CD14-positive monocyte (primary cell): ENCODE measurements at regions not wholly inside any gene's neighbourhood (a gene's known extent, or its start where the extent isn't known, plus 50 kb on each side); places are given as distances from the start of the nearest gene placed in this dataset.
A peak's percentile ranks its signal among the peaks of the same experiment; 100 is the strongest.

ENCODE experiments used
- DNase-seq, 3 donors: peaks; one replicate each; pipeline ENCODE4 v3.0.0-alpha.2; 2011 to 2022
- H2AFZ ChIP-seq: 2 replicates; pipeline ENCODE4 v1.6.0; 2012; ENCODE audit warnings: mild to moderate bottlenecking, low read depth, low read length, inconsistent platforms; ENCODE audit not compliant: insufficient read depth, poor library complexity, severe bottlenecking
- H3K27ac ChIP-seq, 2 donors: 1 replicate in 1 of 2; 2 replicates in 1 of 2; pipeline ENCODE4 v1.5.1; 2012 to 2013; ENCODE audit warnings: low read length in 2 of 2, control low read depth in 1 of 2, inconsistent platforms in 1 of 2, low read depth in 1 of 2, mild to moderate bottlenecking in 1 of 2
- H3K27me3 ChIP-seq, 2 donors: one replicate each; pipeline versions ENCODE4 v1.6.0 to v1.6.1; 2011 to 2013; ENCODE audit warnings: low read length in 2 of 2; ENCODE audit not compliant: control insufficient read depth in 2 of 2, insufficient read depth in 2 of 2
- H3K36me3 ChIP-seq, 2 donors: replicated peaks in 1 of 2; 1 replicate in 1 of 2; 2 replicates in 1 of 2; pipeline versions ENCODE4 v1.5.1 to v1.6.1; 2012 to 2013; ENCODE audit warnings: low read length in 2 of 2, control low read depth in 1 of 2, inconsistent platforms in 1 of 2, mild to moderate bottlenecking in 1 of 2; ENCODE audit not compliant: insufficient read depth in 2 of 2, control insufficient read depth in 1 of 2
- H3K4me1 ChIP-seq, 2 donors: 1 replicate in 1 of 2; 2 replicates in 1 of 2; pipeline versions ENCODE4 v1.5.1 to v1.6.1; 2012 to 2013; ENCODE audit warnings: low read length in 2 of 2, control low read depth in 1 of 2, inconsistent platforms in 1 of 2, mild to moderate bottlenecking in 1 of 2, moderate library complexity in 1 of 2; ENCODE audit not compliant: insufficient read depth in 2 of 2, control insufficient read depth in 1 of 2
- H3K4me2 ChIP-seq: replicated peaks from 2 replicates; pipeline ENCODE3; 2012; ENCODE audit warnings: low read length, moderate library complexity, mild to moderate bottlenecking; ENCODE audit not compliant: poor library complexity, severe bottlenecking; ENCODE audit errors: extremely low read depth
- H3K4me3 ChIP-seq, 3 experiments: fragments of 200-600 bp in 1 of 3; sonication (generic) in 1 of 3; replicated peaks in 1 of 3; 1 replicate in 2 of 3; 2 replicates in 1 of 3; pipeline ENCODE4 v1.5.1; 2011 to 2013; ENCODE audit warnings: low read length in 3 of 3, mild to moderate bottlenecking in 3 of 3, control low read depth in 2 of 3, low read depth in 2 of 3, inconsistent platforms in 1 of 3, moderate library complexity in 1 of 3
- H3K79me2 ChIP-seq: 2 replicates; pipeline ENCODE4 v1.6.0; 2012; ENCODE audit warnings: mild to moderate bottlenecking, control low read depth, inconsistent platforms, low read length, moderate library complexity; ENCODE audit not compliant: insufficient read depth
- H3K9ac ChIP-seq: 2 replicates; pipeline ENCODE4 v1.6.0; 2017; ENCODE audit warnings: low read length, mild to moderate bottlenecking; ENCODE audit not compliant: insufficient read depth, poor library complexity, severe bottlenecking
- H3K9me3 ChIP-seq, 2 donors: replicated peaks in 1 of 2; 1 replicate in 1 of 2; 2 replicates in 1 of 2; pipeline versions ENCODE4 v1.5.1 to v1.6.1; 2012 to 2013; ENCODE audit warnings: low read length in 2 of 2, control low read depth in 1 of 2; ENCODE audit not compliant: control insufficient read depth in 1 of 2, insufficient read depth in 1 of 2
- H4K20me1 ChIP-seq: 2 replicates; pipeline ENCODE4 v1.6.0; 2012; ENCODE audit warnings: mild to moderate bottlenecking, low read length, control low read depth, moderate library complexity; ENCODE audit not compliant: insufficient read depth
- H3K27ac Mint-ChIP-seq, 7 donors: one replicate each; pipeline ENCODE4 v1.8.0; 2020; ENCODE audit warnings: mild to moderate bottlenecking in 7 of 7, mixed read lengths in 7 of 7, moderate library complexity in 6 of 7, inconsistent platforms in 2 of 7
- H3K27me3 Mint-ChIP-seq, 3 donors: one replicate each; pipeline ENCODE4 v1.8.0; 2021 to 2022; ENCODE audit warnings: low read depth in 3 of 3, mild to moderate bottlenecking in 3 of 3, mixed read lengths in 3 of 3, moderate library complexity in 3 of 3, inconsistent platforms in 1 of 3
- H3K36me3 Mint-ChIP-seq, 2 donors: one replicate each; pipeline ENCODE4 v1.8.0; 2020; ENCODE audit warnings: mixed read lengths in 2 of 2, inconsistent platforms in 1 of 2, mild to moderate bottlenecking in 1 of 2
- H3K4me1 Mint-ChIP-seq: one replicate; pipeline ENCODE4 v1.8.0; 2020; ENCODE audit warnings: mild to moderate bottlenecking, mixed read lengths
- H3K4me3 Mint-ChIP-seq, 2 donors: one replicate each; pipeline ENCODE4 v1.8.0; 2020; ENCODE audit warnings: mild to moderate bottlenecking in 2 of 2, mixed read lengths in 2 of 2, moderate library complexity in 1 of 2
- H3K9me3 Mint-ChIP-seq, 7 donors: one replicate each; pipeline ENCODE4 v1.8.0; 2020 to 2022; ENCODE audit warnings: mixed read lengths in 7 of 7, mild to moderate bottlenecking in 6 of 7, moderate library complexity in 6 of 7, inconsistent platforms in 2 of 7
- WGBS: methylation state at CpG from one replicate; pipeline ENCODE4 v1.1.5; 2013; ENCODE audit warnings: missing lambda C conversion rate; ENCODE audit not compliant: insufficient coverage; 5-methylcytosine and 5-hydroxymethylcytosine counted together
- intact Hi-C, 2 donors: fragments of 100-400 bp; cut with micrococcal nuclease; formaldehyde crosslinking; loops; one replicate each; pipeline versions ENCODE4 v1.15.0 to v1.15.1; 2023
- TF ChIP-seq, protein P1 (sequence below): fragments of 200-600 bp; IDR thresholded peaks from one replicate; pipeline ENCODE4 v1.8.0; 2022; ENCODE audit warnings: antibody characterized with exemption, mild to moderate bottlenecking

DNA sequence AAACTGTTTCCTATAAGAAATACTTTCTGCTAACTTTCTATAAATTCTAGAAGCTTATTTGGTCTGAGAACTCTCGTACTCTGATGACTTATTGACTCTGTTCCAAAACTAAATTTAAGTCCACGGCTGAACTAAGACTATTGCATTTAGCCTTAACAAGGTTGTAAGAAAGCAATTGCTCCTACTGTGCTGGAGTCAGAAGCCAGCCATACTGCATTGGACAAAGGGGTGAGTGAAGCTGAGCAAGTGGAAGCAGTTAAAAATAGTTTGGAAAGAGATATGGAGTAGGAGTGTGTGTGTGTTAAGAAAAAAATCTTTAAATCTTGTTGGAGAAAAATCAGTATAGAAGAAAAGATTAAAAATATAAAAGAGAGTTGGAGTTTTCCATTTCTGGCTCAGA is 1360.1 kb upstream of the CELF2 start:
- no peak overlapping the region for H3K9ac ChIP-seq
- Mint-ChIP-seq H3K27me3 (no peaks in the 10 kb centered on the region), H3K27ac (no peak overlapping the region), H3K9me3 (peaks cover 0 to 14% (median 7%) of the 10 kb centered on the region in 7 donors), H3K4me1 (no peaks in the 10 kb centered on the region), H3K36me3 (no peaks in the 10 kb centered on the region), H3K4me3 (no peak overlapping the region)
- H2AFZ ChIP-seq, result no peak overlapping the region
- H3K4me3 ChIP-seq, result no peak overlapping the region
- H4K20me1 ChIP-seq, result no peaks in the 10 kb centered on the region
- no peaks in the 10 kb centered on the region for H3K4me1 ChIP-seq
- TF ChIP-seq, protein P1, sequence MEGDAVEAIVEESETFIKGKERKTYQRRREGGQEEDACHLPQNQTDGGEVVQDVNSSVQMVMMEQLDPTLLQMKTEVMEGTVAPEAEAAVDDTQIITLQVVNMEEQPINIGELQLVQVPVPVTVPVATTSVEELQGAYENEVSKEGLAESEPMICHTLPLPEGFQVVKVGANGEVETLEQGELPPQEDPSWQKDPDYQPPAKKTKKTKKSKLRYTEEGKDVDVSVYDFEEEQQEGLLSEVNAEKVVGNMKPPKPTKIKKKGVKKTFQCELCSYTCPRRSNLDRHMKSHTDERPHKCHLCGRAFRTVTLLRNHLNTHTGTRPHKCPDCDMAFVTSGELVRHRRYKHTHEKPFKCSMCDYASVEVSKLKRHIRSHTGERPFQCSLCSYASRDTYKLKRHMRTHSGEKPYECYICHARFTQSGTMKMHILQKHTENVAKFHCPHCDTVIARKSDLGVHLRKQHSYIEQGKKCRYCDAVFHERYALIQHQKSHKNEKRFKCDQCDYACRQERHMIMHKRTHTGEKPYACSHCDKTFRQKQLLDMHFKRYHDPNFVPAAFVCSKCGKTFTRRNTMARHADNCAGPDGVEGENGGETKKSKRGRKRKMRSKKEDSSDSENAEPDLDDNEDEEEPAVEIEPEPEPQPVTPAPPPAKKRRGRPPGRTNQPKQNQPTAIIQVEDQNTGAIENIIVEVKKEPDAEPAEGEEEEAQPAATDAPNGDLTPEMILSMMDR, result no peak
- peaks cover 4 to 11% of the 10 kb centered on the region in 2 donors for H3K9me3 ChIP-seq
- WGBS, result 85% methylated on average over 2 of the region's 2 CpGs
- intact Hi-C loops, result no loop called here
- no peak for DNase-seq
- H3K79me2 ChIP-seq, result no peaks in the 10 kb centered on the region
- H3K36me3 ChIP-seq, result no peaks in the 10 kb centered on the region
- H3K27me3 ChIP-seq, result no peaks in the 10 kb centered on the region
- no peak overlapping the region for H3K4me2 ChIP-seq
- no peak overlapping the region for H3K27ac ChIP-seq

DNA sequence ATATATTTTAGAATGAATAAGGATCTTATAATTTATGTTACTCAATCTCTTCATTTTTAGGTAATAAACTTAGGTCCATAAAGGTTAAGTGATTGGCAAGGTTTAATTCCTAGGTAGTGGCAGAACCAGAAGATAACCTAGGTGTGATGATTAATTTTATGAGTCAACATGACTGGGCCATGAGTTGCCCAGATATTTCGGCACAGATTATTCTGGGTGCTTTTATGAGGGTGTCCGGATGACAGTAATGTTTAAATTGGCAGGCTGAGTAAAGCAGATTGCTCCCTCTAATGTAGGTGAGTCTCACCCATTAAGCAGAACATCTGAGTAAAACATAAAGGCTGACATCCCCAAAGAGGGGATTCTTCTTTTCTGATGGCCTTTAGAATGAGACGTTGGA is 1349.3 kb upstream of the CELF2 start:
- H3K4me3 ChIP-seq, result no peak overlapping the region
- H3K79me2 ChIP-seq, result no peaks in the 10 kb centered on the region
- intact Hi-C loops, result no loop called here
- H2AFZ ChIP-seq, result no peak overlapping the region
- H3K4me1 ChIP-seq, result no peaks in the 10 kb centered on the region
- H3K27ac ChIP-seq, result no peak overlapping the region
- no peak for DNase-seq
- Mint-ChIP-seq H3K27me3 (no peaks in the 10 kb centered on the region), H3K9me3 (peaks cover 0 to 14% (median 5%) of the 10 kb centered on the region in 7 donors), H3K4me3 (no peak overlapping the region), H3K36me3 (no peaks in the 10 kb centered on the region), H3K4me1 (no peaks in the 10 kb centered on the region), H3K27ac (peak overlapping the region in 1 of 7 donors; percentile 16)
- H3K36me3 ChIP-seq, result no peaks in the 10 kb centered on the region
- no peaks in the 10 kb centered on the region for H3K27me3 ChIP-seq
- H4K20me1 ChIP-seq, result no peaks in the 10 kb centered on the region
- TF ChIP-seq, protein P1, result no peak
- 100% methylated on average over 2 of the region's 3 CpGs for WGBS
- no peak overlapping the region for H3K9ac ChIP-seq
- H3K4me2 ChIP-seq, result no peak overlapping the region
- peaks cover 7 to 8% of the 10 kb centered on the region in 2 donors for H3K9me3 ChIP-seq
